ENCODE measurements at regions not wholly inside any gene's neighbourhood (a gene's known extent, or its start where the extent isn't known, plus 50 kb on each side); places are given as distances from the start of the nearest gene placed in this dataset.

DNA sequence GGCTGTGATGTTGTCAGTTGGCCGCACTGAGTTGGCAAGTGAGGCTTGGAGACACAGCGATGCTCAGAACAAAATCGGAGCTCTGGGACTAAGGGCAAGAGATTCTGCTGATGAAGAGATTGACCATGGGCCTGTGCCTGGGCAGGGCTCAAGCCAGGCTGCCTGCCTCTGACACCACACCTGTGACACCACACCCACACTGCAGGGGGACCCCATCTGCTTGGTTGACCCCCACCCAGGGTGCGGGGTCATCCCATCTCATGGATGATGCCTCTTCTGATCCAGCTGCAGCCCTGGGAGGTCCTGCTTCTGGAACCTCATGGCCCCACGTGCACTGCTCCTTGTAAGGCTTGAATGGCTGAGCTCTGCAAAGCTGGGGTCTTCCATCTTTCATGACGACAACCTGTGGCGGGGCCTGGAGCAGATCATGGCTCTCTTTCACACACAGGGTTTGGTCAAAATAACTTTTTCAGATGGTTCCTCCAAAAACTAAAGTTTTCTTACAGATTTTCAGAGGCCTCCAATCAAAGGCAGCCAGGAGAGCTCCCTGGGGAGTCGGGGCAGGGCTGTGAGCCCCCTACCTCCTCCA, 185.2 kb downstream of the GADD45G start:
- no peak for ATAC-seq
- no peak for TF ChIP-seq TCF7L2 (IDR thresholded peaks at IDR 0.05; ENCODE audit: borderline replicate concordance, extremely low read depth, insufficient read depth, insufficient read length)
- no peak for TF ChIP-seq FOSL1 (IDR thresholded peaks at IDR 0.05; ENCODE audit: low read depth)
- TF ChIP-seq ZFX (IDR thresholded peaks at IDR 0.05): no peak
- TF ChIP-seq POLR2A (IDR thresholded peaks at IDR 0.05; ENCODE audit: borderline replicate concordance, extremely low read depth, insufficient read depth, insufficient read length): no peak
- H3K4me1 ChIP-seq (ENCODE audit: control insufficient read depth in 1 of 2, insufficient read depth in 2 of 2, low read length in 2 of 2): no peaks in the 10 kb centered on the region
- no peak overlapping the region for H3K9ac ChIP-seq (ENCODE audit: low read length)
- H3K79me2 ChIP-seq (ENCODE audit: insufficient read depth, low read length): no peaks in the 10 kb centered on the region
- intact Hi-C loops (cut with micrococcal nuclease): no loop called here
- no peak overlapping the region for H3K4me2 ChIP-seq (ENCODE audit: low read length)
- no peaks in the 10 kb centered on the region for H3K9me2 ChIP-seq (ENCODE audit: insufficient read depth)
- BruUV-seq (replicated peaks): no TSS peak
- H3K27me3 ChIP-seq (ENCODE audit: insufficient read depth, low read length): peaks cover 18% of the 10 kb centered on the region
- POLR2A ChIA-PET: no interaction called here
- RAD21 ChIA-PET (ENCODE audit: low non-redundant PET in 1 of 2, low total read pairs in 2 of 2, uncharacterized antibody in 2 of 2, unreplicated experiment in 2 of 2): no interaction called here
- CTCF ChIA-PET: no interaction called here
- H3K27ac ChIP-seq (ENCODE audit: low read depth, low read length): no peak overlapping the region
- no peaks in the 10 kb centered on the region for H4K20me1 ChIP-seq (ENCODE audit: insufficient read depth)
- no peak for DNase-seq (ENCODE audit: low read depth, low spot score)
- no peak overlapping the region for H2AFZ ChIP-seq (ENCODE audit: low read depth, low read length, poor library complexity, severe bottlenecking)
- H3K9me3 ChIP-seq (ENCODE audit: control insufficient read depth in 1 of 2, insufficient read depth in 1 of 2, low read depth in 1 of 2, low read length in 2 of 2): no peaks in the 10 kb centered on the region
- no peaks in the 10 kb centered on the region for H3K36me3 ChIP-seq (ENCODE audit: control insufficient read depth in 1 of 2, insufficient read depth in 2 of 2, low read length in 2 of 2)
- no peak overlapping the region for H3K4me3 ChIP-seq (replicated peaks in 1 of 2; ENCODE audit: low read depth in 1 of 2, low read length in 2 of 2)

DNA sequence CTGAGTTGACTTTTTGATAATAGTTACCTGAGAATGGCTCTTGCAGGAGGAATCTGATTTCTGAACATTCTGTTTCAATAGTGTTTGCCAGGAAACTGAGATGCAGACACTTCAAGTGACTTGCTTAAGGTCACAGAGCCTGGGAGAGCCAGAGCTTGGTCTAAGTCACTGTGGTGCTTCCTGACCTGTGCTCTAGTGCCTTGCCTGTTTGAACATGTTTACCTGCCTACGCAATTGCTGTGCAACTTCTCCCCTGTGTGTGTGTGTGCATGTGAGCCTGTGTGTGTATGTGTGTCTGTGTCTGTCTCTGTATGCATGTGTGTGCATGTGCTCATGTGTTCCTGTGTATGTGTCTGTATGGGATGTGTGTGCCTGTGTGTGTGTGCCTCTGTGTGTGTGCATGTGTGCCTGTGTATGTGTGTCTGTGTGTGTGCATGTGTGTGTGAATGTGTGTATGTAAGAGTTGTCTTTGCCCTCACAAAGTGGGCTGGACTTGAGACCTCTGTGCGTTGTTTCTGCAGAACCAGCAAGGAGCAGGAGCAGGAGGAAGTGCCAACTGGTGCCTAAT, 185.8 kb downstream of the GADD45G start:
- ChIA-PET POLR2A (no interaction called here), RAD21 (ENCODE audit: low non-redundant PET in 1 of 2, low total read pairs in 2 of 2, uncharacterized antibody in 2 of 2, unreplicated experiment in 2 of 2) (no interaction called here), CTCF (no interaction called here)
- no TSS peak for BruUV-seq (replicated peaks)
- H4K20me1 ChIP-seq (ENCODE audit: insufficient read depth): no peaks in the 10 kb centered on the region
- peaks cover 18% of the 10 kb centered on the region for H3K27me3 ChIP-seq (ENCODE audit: insufficient read depth, low read length)
- intact Hi-C loops (cut with micrococcal nuclease): no loop called here
- no peak overlapping the region for H3K9ac ChIP-seq (ENCODE audit: low read length)
- no peaks in the 10 kb centered on the region for H3K9me3 ChIP-seq (ENCODE audit: control insufficient read depth in 1 of 2, insufficient read depth in 1 of 2, low read depth in 1 of 2, low read length in 2 of 2)
- no peak for TF ChIP-seq EGR1 (IDR thresholded peaks at IDR 0.05; ENCODE audit: low read depth)
- no peak for TF ChIP-seq EZH2 (IDR thresholded peaks at IDR 0.05)
- TF ChIP-seq EZH2phosphoT487 (IDR thresholded peaks at IDR 0.05; ENCODE audit: borderline replicate concordance): no peak
- no peak for TF ChIP-seq SRF (IDR thresholded peaks at IDR 0.05; ENCODE audit: low read depth)
- TF ChIP-seq, protein P1, sequence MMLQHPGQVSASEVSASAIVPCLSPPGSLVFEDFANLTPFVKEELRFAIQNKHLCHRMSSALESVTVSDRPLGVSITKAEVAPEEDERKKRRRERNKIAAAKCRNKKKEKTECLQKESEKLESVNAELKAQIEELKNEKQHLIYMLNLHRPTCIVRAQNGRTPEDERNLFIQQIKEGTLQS (IDR thresholded peaks at IDR 0.05): no peak
- TF ChIP-seq YY1 (IDR thresholded peaks at IDR 0.05; ENCODE audit: extremely low read depth, insufficient replicate concordance, low read depth, low read length): no peak
- TF ChIP-seq RAD21 (IDR thresholded peaks at IDR 0.05; ENCODE audit: low read depth): no peak
- no peak for TF ChIP-seq FOSL1 (IDR thresholded peaks at IDR 0.05; ENCODE audit: low read depth)
- TF ChIP-seq ZFX (IDR thresholded peaks at IDR 0.05): no peak
- TF ChIP-seq POLR2AphosphoS5 (IDR thresholded peaks at IDR 0.05; ENCODE audit: low read depth, low read length): no peak
- TF ChIP-seq, protein P2, sequence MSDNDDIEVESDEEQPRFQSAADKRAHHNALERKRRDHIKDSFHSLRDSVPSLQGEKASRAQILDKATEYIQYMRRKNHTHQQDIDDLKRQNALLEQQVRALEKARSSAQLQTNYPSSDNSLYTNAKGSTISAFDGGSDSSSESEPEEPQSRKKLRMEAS (IDR thresholded peaks at IDR 0.05): no peak
- TF ChIP-seq ELF1 (IDR thresholded peaks at IDR 0.05; ENCODE audit: borderline replicate concordance, low read depth): no peak
- no peak overlapping the region for H3K27ac ChIP-seq (ENCODE audit: low read depth, low read length)
- H3K4me2 ChIP-seq (ENCODE audit: low read length): no peak overlapping the region
- no peak overlapping the region for H2AFZ ChIP-seq (ENCODE audit: low read depth, low read length, poor library complexity, severe bottlenecking)
- H3K36me3 ChIP-seq (ENCODE audit: control insufficient read depth in 1 of 2, insufficient read depth in 2 of 2, low read length in 2 of 2): no peaks in the 10 kb centered on the region
- H3K79me2 ChIP-seq (ENCODE audit: insufficient read depth, low read length): no peaks in the 10 kb centered on the region
- ATAC-seq (no peak), DNase-seq (ENCODE audit: low read depth, low spot score) (no peak)
- no peak overlapping the region for H3K4me3 ChIP-seq (replicated peaks in 1 of 2; ENCODE audit: low read depth in 1 of 2, low read length in 2 of 2)
- no peaks in the 10 kb centered on the region for H3K4me1 ChIP-seq (ENCODE audit: control insufficient read depth in 1 of 2, insufficient read depth in 2 of 2, low read length in 2 of 2)
- H3K9me2 ChIP-seq (ENCODE audit: insufficient read depth): no peaks in the 10 kb centered on the region
